ENCODE measurements at regions not wholly inside any gene's neighbourhood (a gene's known extent, or its start where the extent isn't known, plus 50 kb on each side); places are given as distances from the start of the nearest gene placed in this dataset.
A peak's percentile ranks its signal among the peaks of the same experiment; 100 is the strongest.
"Not testable (repeated sequence)": the region's sequence is repeated elsewhere in the genome, so short reads cannot be mapped to it uniquely, and the experiment has no call there.

GRCh38 chr9:41367301-41367700 lies 178.2 kb upstream of the ZNG1F start:
- not testable (repeated sequence) for DNase-seq (ENCODE audit: low spot score)

GRCh38 chr9:41361790-41362189 lies 172.7 kb upstream of the ZNG1F start:
- not testable (repeated sequence) for DNase-seq (ENCODE audit: low spot score)

- DNase-seq (ENCODE audit: low spot score), result peak; percentile 25
Measured at GRCh38 chr9:41359116-41359515, 170.0 kb upstream of the ZNG1F start.

- DNase-seq (ENCODE audit: low spot score), result peak; percentile 73
Measured at GRCh38 chr9:41358682-41359081, 169.6 kb upstream of the ZNG1F start.

GRCh38 chr9:41357918-41358404 lies 168.8 kb upstream of the ZNG1F start:
- DNase-seq (ENCODE audit: low spot score), result not testable (repeated sequence)

GRCh38 chr9:41357350-41357748 lies 168.2 kb upstream of the ZNG1F start:
- DNase-seq (ENCODE audit: low spot score), result not testable (repeated sequence)

GRCh38 chr9:41356588-41357349 lies 167.7 kb upstream of the ZNG1F start:
- DNase-seq (ENCODE audit: low spot score), result peak; percentile 71

GRCh38 chr9:41355712-41356450 lies 166.8 kb upstream of the ZNG1F start:
- not testable (repeated sequence) for DNase-seq (ENCODE audit: low spot score)

GRCh38 chr9:41354978-41355377 lies 165.9 kb upstream of the ZNG1F start:
- not testable (repeated sequence) for DNase-seq (ENCODE audit: low spot score)

GRCh38 chr9:41354060-41354934 lies 165.2 kb upstream of the ZNG1F start:
- not testable (repeated sequence) for DNase-seq (ENCODE audit: low spot score)

- DNase-seq (ENCODE audit: low spot score), result not testable (repeated sequence)
Measured at GRCh38 chr9:41353026-41353425, 163.9 kb upstream of the ZNG1F start.

GRCh38 chr9:41352390-41352789 lies 163.3 kb upstream of the ZNG1F start:
- DNase-seq (ENCODE audit: low spot score), result not testable (repeated sequence)

- DNase-seq (ENCODE audit: low spot score), result not testable (repeated sequence)
Measured at GRCh38 chr9:41347893-41348292, 158.8 kb upstream of the ZNG1F start.

- not testable (repeated sequence) for DNase-seq (ENCODE audit: low spot score)
Measured at GRCh38 chr9:41332562-41332961, 143.4 kb upstream of the ZNG1F start.

GRCh38 chr9:41321277-41321676 lies 132.2 kb upstream of the ZNG1F start:
- DNase-seq (ENCODE audit: low spot score), result not testable (repeated sequence)

GRCh38 chr9:41308953-41309352 lies 119.8 kb upstream of the ZNG1F start:
- DNase-seq (ENCODE audit: low spot score), result not testable (repeated sequence)

- DNase-seq (ENCODE audit: low spot score), result not testable (repeated sequence)
Measured at GRCh38 chr9:41285744-41286143, 96.6 kb upstream of the ZNG1F start.

- DNase-seq (ENCODE audit: low spot score), result not testable (repeated sequence)
Measured at GRCh38 chr9:41280299-41281238, 91.5 kb upstream of the ZNG1F start.

GRCh38 chr9:41279437-41279836 lies 90.3 kb upstream of the ZNG1F start:
- not testable (repeated sequence) for DNase-seq (ENCODE audit: low spot score)

GRCh38 chr9:41279033-41279432 lies 89.9 kb upstream of the ZNG1F start:
- not testable (repeated sequence) for DNase-seq (ENCODE audit: low spot score)
